ENCODE measurements at regions not wholly inside any gene's neighbourhood (a gene's known extent, or its start where the extent isn't known, plus 50 kb on each side); places are given as distances from the start of the nearest gene placed in this dataset.

- H3K4me3 ChIP-seq (ENCODE audit: low read depth in 1 of 2, low read length in 2 of 2), result no peak overlapping the region
- no peaks in the 10 kb centered on the region for H3K9me3 ChIP-seq (ENCODE audit: low read length)
- no peaks in the 10 kb centered on the region for H3K36me3 ChIP-seq (ENCODE audit: insufficient read depth, low read length)
- H3K4me1 ChIP-seq (ENCODE audit: insufficient read depth, low read length), result peaks cover 5% of the 10 kb centered on the region
- H3K27ac ChIP-seq (ENCODE audit: low read depth, low read length), result no peak overlapping the region
- no peaks in the 10 kb centered on the region for H3K27me3 ChIP-seq (ENCODE audit: control insufficient read depth in 1 of 2, insufficient read depth in 2 of 2, low read length in 2 of 2)
- H3K9ac ChIP-seq (ENCODE audit: low read length), result no peak overlapping the region
Observed at GRCh38 chr12:92486443-92487137, 216.2 kb upstream of the PLEKHG7 start.

GRCh38 chr12:92485351-92486348 is 217.1 kb upstream of the PLEKHG7 start:
- Histone ChIP-seq H3K9ac (ENCODE audit: low read length) (no peak overlapping the region), H3K27me3 (ENCODE audit: control insufficient read depth in 1 of 2, insufficient read depth in 2 of 2, low read length in 2 of 2) (no peaks in the 10 kb centered on the region), H3K27ac (ENCODE audit: low read depth, low read length) (no peak overlapping the region)

GRCh38 chr12:92482599-92482998 is 220.2 kb upstream of the PLEKHG7 start:
- no peak overlapping the region for H3K9ac ChIP-seq (ENCODE audit: low read length)
- H3K27ac ChIP-seq (ENCODE audit: low read depth, low read length), result no peak overlapping the region
- H3K27me3 ChIP-seq (ENCODE audit: control insufficient read depth in 1 of 2, insufficient read depth in 2 of 2, low read length in 2 of 2), result no peaks in the 10 kb centered on the region
- H3K9me3 ChIP-seq (ENCODE audit: low read length), result no peaks in the 10 kb centered on the region
- no peak overlapping the region for H3K4me3 ChIP-seq (ENCODE audit: low read depth in 1 of 2, low read length in 2 of 2)
- peaks cover 5% of the 10 kb centered on the region for H3K4me1 ChIP-seq (ENCODE audit: insufficient read depth, low read length)
- no peaks in the 10 kb centered on the region for H3K36me3 ChIP-seq (ENCODE audit: insufficient read depth, low read length)

More at GRCh38 chr12:92485351-92486348, 217.1 kb upstream of the PLEKHG7 start:
- Histone ChIP-seq H3K9me3 (ENCODE audit: low read length) (no peaks in the 10 kb centered on the region), H3K4me1 (ENCODE audit: insufficient read depth, low read length) (peaks cover 5% of the 10 kb centered on the region), H3K36me3 (ENCODE audit: insufficient read depth, low read length) (no peaks in the 10 kb centered on the region), H3K4me3 (ENCODE audit: low read depth in 1 of 2, low read length in 2 of 2) (no peak overlapping the region)

GRCh38 chr12:92481066-92481465 is 221.7 kb upstream of the PLEKHG7 start:
- H3K9me3 ChIP-seq (ENCODE audit: low read length), result no peaks in the 10 kb centered on the region
- H3K36me3 ChIP-seq (ENCODE audit: insufficient read depth, low read length), result no peaks in the 10 kb centered on the region
- H3K4me1 ChIP-seq (ENCODE audit: insufficient read depth, low read length), result no peaks in the 10 kb centered on the region
- no peak overlapping the region for H3K4me3 ChIP-seq (ENCODE audit: low read depth in 1 of 2, low read length in 2 of 2)
- H3K27me3 ChIP-seq (ENCODE audit: control insufficient read depth in 1 of 2, insufficient read depth in 2 of 2, low read length in 2 of 2), result no peaks in the 10 kb centered on the region
- H3K9ac ChIP-seq (ENCODE audit: low read length), result no peak overlapping the region
- H3K27ac ChIP-seq (ENCODE audit: low read depth, low read length), result no peak overlapping the region

GRCh38 chr12:92478692-92479091 is 224.1 kb upstream of the PLEKHG7 start:
- no peak overlapping the region for H3K9ac ChIP-seq (ENCODE audit: low read length)
- no peaks in the 10 kb centered on the region for H3K9me3 ChIP-seq (ENCODE audit: low read length)
- H3K36me3 ChIP-seq (ENCODE audit: insufficient read depth, low read length), result no peaks in the 10 kb centered on the region
- H3K27ac ChIP-seq (ENCODE audit: low read depth, low read length), result no peak overlapping the region
- H3K4me1 ChIP-seq (ENCODE audit: insufficient read depth, low read length), result no peaks in the 10 kb centered on the region
- H3K4me3 ChIP-seq (ENCODE audit: low read depth in 1 of 2, low read length in 2 of 2), result no peak overlapping the region
- no peaks in the 10 kb centered on the region for H3K27me3 ChIP-seq (ENCODE audit: control insufficient read depth in 1 of 2, insufficient read depth in 2 of 2, low read length in 2 of 2)

- Histone ChIP-seq H3K9ac (ENCODE audit: low read length) (no peak overlapping the region), H3K9me3 (ENCODE audit: low read length) (no peaks in the 10 kb centered on the region), H3K27ac (ENCODE audit: low read depth, low read length) (no peak overlapping the region)
Observed at GRCh38 chr12:92476844-92477243, 225.9 kb upstream of the PLEKHG7 start.

GRCh38 chr12:92473564-92473963 is 229.2 kb upstream of the PLEKHG7 start:
- H3K36me3 ChIP-seq (ENCODE audit: insufficient read depth, low read length), result no peaks in the 10 kb centered on the region
- no peak overlapping the region for H3K4me3 ChIP-seq (ENCODE audit: low read depth in 1 of 2, low read length in 2 of 2)
- no peak overlapping the region for H3K9ac ChIP-seq (ENCODE audit: low read length)
- H3K27ac ChIP-seq (ENCODE audit: low read depth, low read length), result no peak overlapping the region
- H3K4me1 ChIP-seq (ENCODE audit: insufficient read depth, low read length), result peaks cover 11% of the 10 kb centered on the region
- H3K27me3 ChIP-seq (ENCODE audit: control insufficient read depth in 1 of 2, insufficient read depth in 2 of 2, low read length in 2 of 2), result no peaks in the 10 kb centered on the region
- no peaks in the 10 kb centered on the region for H3K9me3 ChIP-seq (ENCODE audit: low read length)

More at GRCh38 chr12:92476844-92477243, 225.9 kb upstream of the PLEKHG7 start:
- Histone ChIP-seq H3K4me3 (ENCODE audit: low read depth in 1 of 2, low read length in 2 of 2) (no peak overlapping the region), H3K27me3 (ENCODE audit: control insufficient read depth in 1 of 2, insufficient read depth in 2 of 2, low read length in 2 of 2) (no peaks in the 10 kb centered on the region), H3K4me1 (ENCODE audit: insufficient read depth, low read length) (no peaks in the 10 kb centered on the region), H3K36me3 (ENCODE audit: insufficient read depth, low read length) (no peaks in the 10 kb centered on the region)

- Histone ChIP-seq H3K36me3 (ENCODE audit: insufficient read depth, low read length) (no peaks in the 10 kb centered on the region), H3K27me3 (ENCODE audit: control insufficient read depth in 1 of 2, insufficient read depth in 2 of 2, low read length in 2 of 2) (no peaks in the 10 kb centered on the region), H3K4me1 (ENCODE audit: insufficient read depth, low read length) (peaks cover 12% of the 10 kb centered on the region), H3K9ac (ENCODE audit: low read length) (no peak overlapping the region), H3K27ac (ENCODE audit: low read depth, low read length) (no peak overlapping the region), H3K9me3 (ENCODE audit: low read length) (no peaks in the 10 kb centered on the region), H3K4me3 (ENCODE audit: low read depth in 1 of 2, low read length in 2 of 2) (no peak overlapping the region)
Observed at GRCh38 chr12:92472201-92472600, 230.6 kb upstream of the PLEKHG7 start.

- H3K36me3 ChIP-seq (ENCODE audit: insufficient read depth, low read length), result no peaks in the 10 kb centered on the region
- H3K27me3 ChIP-seq (ENCODE audit: control insufficient read depth in 1 of 2, insufficient read depth in 2 of 2, low read length in 2 of 2), result no peaks in the 10 kb centered on the region
- H3K4me3 ChIP-seq (ENCODE audit: low read depth in 1 of 2, low read length in 2 of 2), result no peak overlapping the region
- H3K27ac ChIP-seq (ENCODE audit: low read depth, low read length), result no peak overlapping the region
- H3K4me1 ChIP-seq (ENCODE audit: insufficient read depth, low read length), result peaks cover 18% of the 10 kb centered on the region
- no peaks in the 10 kb centered on the region for H3K9me3 ChIP-seq (ENCODE audit: low read length)
- H3K9ac ChIP-seq (ENCODE audit: low read length), result no peak overlapping the region
Observed at GRCh38 chr12:92471551-92471950, 231.2 kb upstream of the PLEKHG7 start.

GRCh38 chr12:92470608-92471021 is 232.2 kb upstream of the PLEKHG7 start:
- no peaks in the 10 kb centered on the region for H3K9me3 ChIP-seq (ENCODE audit: low read length)
- no peak overlapping the region for H3K27ac ChIP-seq (ENCODE audit: low read depth, low read length)
- no peak overlapping the region for H3K4me3 ChIP-seq (ENCODE audit: low read depth in 1 of 2, low read length in 2 of 2)
- no peak overlapping the region for H3K9ac ChIP-seq (ENCODE audit: low read length)
- peaks cover 24% of the 10 kb centered on the region for H3K4me1 ChIP-seq (ENCODE audit: insufficient read depth, low read length)
- H3K36me3 ChIP-seq (ENCODE audit: insufficient read depth, low read length), result no peaks in the 10 kb centered on the region
- no peaks in the 10 kb centered on the region for H3K27me3 ChIP-seq (ENCODE audit: control insufficient read depth in 1 of 2, insufficient read depth in 2 of 2, low read length in 2 of 2)

GRCh38 chr12:92469837-92470236 is 233.0 kb upstream of the PLEKHG7 start:
- no peak overlapping the region for H3K9ac ChIP-seq (ENCODE audit: low read length)
- peaks cover 26% of the 10 kb centered on the region for H3K4me1 ChIP-seq (ENCODE audit: insufficient read depth, low read length)
- H3K36me3 ChIP-seq (ENCODE audit: insufficient read depth, low read length), result no peaks in the 10 kb centered on the region
- no peak overlapping the region for H3K4me3 ChIP-seq (ENCODE audit: low read depth in 1 of 2, low read length in 2 of 2)
- H3K9me3 ChIP-seq (ENCODE audit: low read length), result no peaks in the 10 kb centered on the region
- no peak overlapping the region for H3K27ac ChIP-seq (ENCODE audit: low read depth, low read length)
- no peaks in the 10 kb centered on the region for H3K27me3 ChIP-seq (ENCODE audit: control insufficient read depth in 1 of 2, insufficient read depth in 2 of 2, low read length in 2 of 2)

Measured in muscle layer of colon (tissue), 2 donors.